GM23338 (cell line): ENCODE measurements at regions not wholly inside any gene's neighbourhood (a gene's known extent, or its start where the extent isn't known, plus 50 kb on each side); places are given as distances from the start of the nearest gene placed in this dataset.

Source experiments
- CREB1 ChIP-seq: fragments of 250-450 bp; sonication (Bioruptor Pico); IDR thresholded peaks from 2 replicates; pipeline ENCODE4 v1.5.0; 2020; ENCODE audit warnings: low read depth, mild to moderate bottlenecking, moderate library complexity
- ETS1 ChIP-seq: IDR thresholded peaks from 2 replicates; pipeline ENCODE4 v1.6.1; 2016; ENCODE audit warnings: antibody characterized with exemption
- EZH2 ChIP-seq: fragments of 200-600 bp; sonication (generic); IDR thresholded peaks from one replicate; pipeline ENCODE4 v1.8.0; 2017; ENCODE audit warnings: antibody characterized with exemption, mild to moderate bottlenecking, low read depth; ENCODE audit not compliant: unreplicated experiment
- EZH2phosphoT487 ChIP-seq: fragments of 200-600 bp; sonication (generic); IDR thresholded peaks from one replicate; pipeline ENCODE4 v1.8.1; 2018; ENCODE audit warnings: antibody characterized with exemption; ENCODE audit not compliant: unreplicated experiment
- NANOG ChIP-seq: IDR thresholded peaks from 2 replicates; pipeline ENCODE4 v1.6.1; 2016; ENCODE audit warnings: antibody characterized with exemption, borderline replicate concordance
- POLR2AphosphoS5 ChIP-seq: IDR thresholded peaks from 2 replicates; pipeline ENCODE4 v1.6.1; 2016; ENCODE audit warnings: antibody characterized with exemption, low read depth
- ZNF114 ChIP-seq: fragments of 250-450 bp; sonication (Bioruptor Pico); IDR thresholded peaks from 2 replicates; pipeline ENCODE4 v1.5.0; 2020; ENCODE audit warnings: mild to moderate bottlenecking, moderate library complexity
- ZNF331 ChIP-seq: fragments of 250-450 bp; sonication (Bioruptor Pico); IDR thresholded peaks from 2 replicates; pipeline ENCODE4 v1.5.0; 2020; ENCODE audit warnings: low read depth, mild to moderate bottlenecking, moderate library complexity
- ZNF462 ChIP-seq: fragments of 250-450 bp; sonication (Bioruptor Pico); IDR thresholded peaks from 2 replicates; pipeline ENCODE4 v1.5.0; 2020; ENCODE audit warnings: mild to moderate bottlenecking, moderate library complexity
- TF ChIP-seq, protein P1 (sequence below), 2 experiments: fragments of 200-600 bp in 1 of 2; sonication (generic) in 1 of 2; conservative IDR thresholded peaks; 2 replicates each; pipeline versions ENCODE4 v1.5.1 to v1.6.1; 2016 to 2017; ENCODE audit warnings: antibody characterized with exemption in 2 of 2, low read depth in 2 of 2, mild to moderate bottlenecking in 2 of 2, moderate library complexity in 1 of 2
- TF ChIP-seq, protein P2 (sequence below): IDR thresholded peaks from one replicate; pipeline ENCODE4 v1.6.1; 2018; ENCODE audit warnings: antibody characterized with exemption; ENCODE audit not compliant: unreplicated experiment

DNA sequence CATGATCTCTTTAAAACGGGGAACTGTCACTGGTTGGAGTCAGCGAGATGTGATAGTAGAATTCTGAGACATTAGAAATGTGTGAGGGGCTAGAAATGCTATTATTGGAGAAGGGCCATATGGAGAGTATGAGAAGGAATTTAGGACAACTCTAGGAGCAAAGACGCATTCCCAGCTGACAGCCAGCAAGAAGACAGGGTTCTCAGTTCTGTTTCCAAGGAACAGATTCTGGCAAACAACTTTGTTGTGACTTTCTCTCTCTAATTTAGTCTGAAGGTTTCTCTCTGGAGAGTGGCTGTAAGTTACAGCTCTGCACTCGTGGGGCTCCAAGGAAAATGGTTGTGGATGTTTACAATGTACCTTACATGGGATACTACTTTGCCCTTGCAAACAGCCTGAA lies 876.3 kb downstream of the FAM181B start:
- TF ChIP-seq EZH2phosphoT487 = no peak
- TF ChIP-seq POLR2AphosphoS5 = no peak
- TF ChIP-seq, protein P1, sequence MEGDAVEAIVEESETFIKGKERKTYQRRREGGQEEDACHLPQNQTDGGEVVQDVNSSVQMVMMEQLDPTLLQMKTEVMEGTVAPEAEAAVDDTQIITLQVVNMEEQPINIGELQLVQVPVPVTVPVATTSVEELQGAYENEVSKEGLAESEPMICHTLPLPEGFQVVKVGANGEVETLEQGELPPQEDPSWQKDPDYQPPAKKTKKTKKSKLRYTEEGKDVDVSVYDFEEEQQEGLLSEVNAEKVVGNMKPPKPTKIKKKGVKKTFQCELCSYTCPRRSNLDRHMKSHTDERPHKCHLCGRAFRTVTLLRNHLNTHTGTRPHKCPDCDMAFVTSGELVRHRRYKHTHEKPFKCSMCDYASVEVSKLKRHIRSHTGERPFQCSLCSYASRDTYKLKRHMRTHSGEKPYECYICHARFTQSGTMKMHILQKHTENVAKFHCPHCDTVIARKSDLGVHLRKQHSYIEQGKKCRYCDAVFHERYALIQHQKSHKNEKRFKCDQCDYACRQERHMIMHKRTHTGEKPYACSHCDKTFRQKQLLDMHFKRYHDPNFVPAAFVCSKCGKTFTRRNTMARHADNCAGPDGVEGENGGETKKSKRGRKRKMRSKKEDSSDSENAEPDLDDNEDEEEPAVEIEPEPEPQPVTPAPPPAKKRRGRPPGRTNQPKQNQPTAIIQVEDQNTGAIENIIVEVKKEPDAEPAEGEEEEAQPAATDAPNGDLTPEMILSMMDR (conservative IDR thresholded peaks at IDR 0.05; ENCODE audit: low read depth in 2 of 2) = no peak
- no peak for TF ChIP-seq EZH2
- TF ChIP-seq CREB1 (CRISPR knock-in tag) = no peak
- no peak for TF ChIP-seq NANOG
- TF ChIP-seq ZNF462 (CRISPR knock-in tag) = no peak
- TF ChIP-seq ZNF331 = no peak
- TF ChIP-seq ETS1 = no peak
- TF ChIP-seq ZNF114 (CRISPR knock-in tag) = no peak
- TF ChIP-seq, protein P2, sequence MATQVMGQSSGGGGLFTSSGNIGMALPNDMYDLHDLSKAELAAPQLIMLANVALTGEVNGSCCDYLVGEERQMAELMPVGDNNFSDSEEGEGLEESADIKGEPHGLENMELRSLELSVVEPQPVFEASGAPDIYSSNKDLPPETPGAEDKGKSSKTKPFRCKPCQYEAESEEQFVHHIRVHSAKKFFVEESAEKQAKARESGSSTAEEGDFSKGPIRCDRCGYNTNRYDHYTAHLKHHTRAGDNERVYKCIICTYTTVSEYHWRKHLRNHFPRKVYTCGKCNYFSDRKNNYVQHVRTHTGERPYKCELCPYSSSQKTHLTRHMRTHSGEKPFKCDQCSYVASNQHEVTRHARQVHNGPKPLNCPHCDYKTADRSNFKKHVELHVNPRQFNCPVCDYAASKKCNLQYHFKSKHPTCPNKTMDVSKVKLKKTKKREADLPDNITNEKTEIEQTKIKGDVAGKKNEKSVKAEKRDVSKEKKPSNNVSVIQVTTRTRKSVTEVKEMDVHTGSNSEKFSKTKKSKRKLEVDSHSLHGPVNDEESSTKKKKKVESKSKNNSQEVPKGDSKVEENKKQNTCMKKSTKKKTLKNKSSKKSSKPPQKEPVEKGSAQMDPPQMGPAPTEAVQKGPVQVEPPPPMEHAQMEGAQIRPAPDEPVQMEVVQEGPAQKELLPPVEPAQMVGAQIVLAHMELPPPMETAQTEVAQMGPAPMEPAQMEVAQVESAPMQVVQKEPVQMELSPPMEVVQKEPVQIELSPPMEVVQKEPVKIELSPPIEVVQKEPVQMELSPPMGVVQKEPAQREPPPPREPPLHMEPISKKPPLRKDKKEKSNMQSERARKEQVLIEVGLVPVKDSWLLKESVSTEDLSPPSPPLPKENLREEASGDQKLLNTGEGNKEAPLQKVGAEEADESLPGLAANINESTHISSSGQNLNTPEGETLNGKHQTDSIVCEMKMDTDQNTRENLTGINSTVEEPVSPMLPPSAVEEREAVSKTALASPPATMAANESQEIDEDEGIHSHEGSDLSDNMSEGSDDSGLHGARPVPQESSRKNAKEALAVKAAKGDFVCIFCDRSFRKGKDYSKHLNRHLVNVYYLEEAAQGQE = no peak
